ENCODE measurements at regions not wholly inside any gene's neighbourhood (a gene's known extent, or its start where the extent isn't known, plus 50 kb on each side); places are given as distances from the start of the nearest gene placed in this dataset.

- Histone ChIP-seq H3K4me3 (no peak overlapping the region), H3K9me3 (peaks cover 2% of the 10 kb centered on the region), H3K4me1 (ENCODE audit: control insufficient read depth in 1 of 2, low read depth in 2 of 2) (no peaks in the 10 kb centered on the region), H3K36me3 (no peaks in the 10 kb centered on the region), H3K27me3 (replicated peaks; ENCODE audit: insufficient read depth) (no peaks in the 10 kb centered on the region), H3K27ac (no peak overlapping the region)
- TF ChIP-seq CTCF (IDR thresholded peaks at IDR 0.05) = no peak
- no peak for DNase-seq (ENCODE audit: low spot score)
- no peak for ATAC-seq (ENCODE audit: insufficient number of reproducible peaks, low FRiP score, low read depth)
These were observed 89.8 kb upstream of the SMIM21 start for GRCh38 chr18:75517286-75517685.

GRCh38 chr18:75507636-75508035 lies 80.1 kb upstream of the SMIM21 start:
- no peaks in the 10 kb centered on the region for H3K27me3 ChIP-seq (replicated peaks; ENCODE audit: insufficient read depth)
- DNase-seq (ENCODE audit: low spot score) (no peak), ATAC-seq (ENCODE audit: insufficient number of reproducible peaks, low FRiP score, low read depth) (no peak)
- H3K4me3 ChIP-seq = no peak overlapping the region
- H3K36me3 ChIP-seq = no peaks in the 10 kb centered on the region
- TF ChIP-seq CTCF (IDR thresholded peaks at IDR 0.05) = no peak
- no peak overlapping the region for H3K27ac ChIP-seq
- H3K9me3 ChIP-seq = peaks cover 4% of the 10 kb centered on the region
- no peaks in the 10 kb centered on the region for H3K4me1 ChIP-seq (ENCODE audit: control insufficient read depth in 1 of 2, low read depth in 2 of 2)

DNA sequence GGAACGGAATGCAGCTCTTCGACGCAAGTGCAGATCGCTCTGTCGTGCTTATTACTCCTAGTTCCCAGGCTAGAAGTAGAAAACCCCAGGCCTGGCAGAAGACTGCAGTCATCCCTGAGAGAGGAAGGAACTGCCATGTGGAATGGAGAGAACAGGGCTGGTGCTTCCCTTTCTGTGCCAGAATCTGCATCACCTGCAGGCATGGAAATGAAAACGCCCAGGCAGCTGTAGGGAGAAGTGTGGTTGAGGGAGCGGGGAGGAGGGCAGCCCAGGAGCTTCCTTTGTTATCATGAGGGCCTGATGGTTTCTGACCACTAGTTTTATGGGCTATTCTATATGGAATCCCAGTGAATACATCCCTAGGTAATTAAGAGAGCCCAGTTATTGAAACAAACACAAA lies 79.4 kb upstream of the SMIM21 start:
- Histone ChIP-seq H3K4me3 (no peak overlapping the region), H3K9me3 (no peaks in the 10 kb centered on the region), H3K27ac (no peak overlapping the region), H3K36me3 (no peaks in the 10 kb centered on the region), H3K4me1 (ENCODE audit: control insufficient read depth in 1 of 2, low read depth in 2 of 2) (no peaks in the 10 kb centered on the region), H3K27me3 (replicated peaks; ENCODE audit: insufficient read depth) (no peaks in the 10 kb centered on the region)
- ATAC-seq (ENCODE audit: insufficient number of reproducible peaks, low FRiP score, low read depth) (no peak), DNase-seq (ENCODE audit: low spot score) (no peak)
- TF ChIP-seq CTCF (IDR thresholded peaks at IDR 0.05) = no peak

DNA sequence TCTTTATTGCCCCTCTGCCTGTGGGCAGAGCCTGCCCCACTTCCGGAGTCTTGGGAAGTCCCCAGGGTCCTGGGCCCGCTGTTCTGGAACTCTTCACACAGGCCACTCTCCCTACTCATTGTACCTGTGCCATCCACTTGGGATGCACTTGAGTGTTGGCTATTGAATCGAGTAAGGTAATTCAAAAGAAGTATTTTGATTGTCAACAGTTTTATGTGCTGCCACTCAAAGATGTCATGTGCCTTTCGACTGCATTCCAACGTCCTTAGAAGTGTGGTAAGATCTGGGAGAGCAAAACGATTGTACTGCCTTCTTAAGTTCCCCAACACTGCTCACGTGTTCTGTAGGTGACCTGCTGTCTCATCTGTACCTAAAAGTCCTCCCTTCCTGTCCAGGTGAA lies 77.0 kb upstream of the SMIM21 start:
- Histone ChIP-seq H3K36me3 (no peaks in the 10 kb centered on the region), H3K4me1 (ENCODE audit: control insufficient read depth in 1 of 2, low read depth in 2 of 2) (no peaks in the 10 kb centered on the region), H3K27ac (no peak overlapping the region), H3K4me3 (no peak overlapping the region), H3K9me3 (no peaks in the 10 kb centered on the region), H3K27me3 (replicated peaks; ENCODE audit: insufficient read depth) (no peaks in the 10 kb centered on the region)
- TF ChIP-seq CTCF (IDR thresholded peaks at IDR 0.05) = no peak
- no peak for ATAC-seq (ENCODE audit: insufficient number of reproducible peaks, low FRiP score, low read depth)
- DNase-seq (ENCODE audit: low spot score) = no peak

DNA sequence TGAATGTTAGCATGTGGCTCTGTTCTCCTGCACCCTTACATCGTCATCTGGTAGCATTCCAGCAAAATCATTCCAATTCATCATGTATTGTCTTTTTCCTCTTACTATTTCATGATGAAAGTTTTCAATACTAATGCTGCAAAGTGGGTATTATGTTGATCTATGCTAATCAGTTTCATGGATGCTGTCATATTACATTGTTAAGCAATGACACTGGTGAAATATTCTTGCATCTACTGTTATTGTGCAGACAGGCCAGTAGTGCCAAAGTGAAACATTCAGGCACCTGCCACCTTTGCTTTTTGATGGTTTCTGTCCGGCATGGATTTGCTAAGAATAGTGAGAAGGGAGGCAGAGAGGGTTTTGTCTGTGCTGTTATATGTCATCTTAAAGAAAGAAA lies 76.1 kb upstream of the SMIM21 start:
- no peak for TF ChIP-seq CTCF (IDR thresholded peaks at IDR 0.05)
- DNase-seq (ENCODE audit: low spot score) (no peak), ATAC-seq (ENCODE audit: insufficient number of reproducible peaks, low FRiP score, low read depth) (no peak)
- Histone ChIP-seq H3K27ac (no peak overlapping the region), H3K4me3 (no peak overlapping the region), H3K4me1 (ENCODE audit: control insufficient read depth in 1 of 2, low read depth in 2 of 2) (no peaks in the 10 kb centered on the region), H3K9me3 (no peaks in the 10 kb centered on the region), H3K27me3 (replicated peaks; ENCODE audit: insufficient read depth) (no peaks in the 10 kb centered on the region), H3K36me3 (no peaks in the 10 kb centered on the region)

Data from thoracic aorta (tissue), 2 donors.